ENCODE measurements at regions not wholly inside any gene's neighbourhood (a gene's known extent, or its start where the extent isn't known, plus 50 kb on each side); places are given as distances from the start of the nearest gene placed in this dataset.

DNA sequence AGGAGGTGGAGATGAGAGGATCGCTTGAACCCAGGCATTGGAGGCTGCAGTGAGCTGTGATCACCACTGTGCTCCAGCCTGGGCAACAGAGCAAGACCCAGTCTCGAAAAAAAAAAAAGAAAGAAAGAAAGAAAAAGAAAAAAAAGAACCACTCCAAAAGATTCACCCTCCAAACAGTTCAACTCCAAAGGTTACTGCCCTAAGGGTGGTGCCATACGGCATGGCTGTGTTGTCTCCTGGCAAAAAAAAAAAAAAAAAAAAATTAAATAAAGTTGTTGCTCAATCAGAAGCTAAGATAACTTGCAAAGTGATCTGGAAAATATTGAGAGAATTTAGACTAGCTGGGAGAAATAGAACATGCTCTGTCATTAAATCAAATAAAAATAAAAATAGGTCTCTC, 79.5 kb downstream of the KCTD15 start:
- peaks cover 0 to 2% (median 0%) of the 10 kb centered on the region in 7 donors for H3K9me3 Mint-ChIP-seq
- no peaks in the 10 kb centered on the region for H3K36me3 Mint-ChIP-seq

DNA sequence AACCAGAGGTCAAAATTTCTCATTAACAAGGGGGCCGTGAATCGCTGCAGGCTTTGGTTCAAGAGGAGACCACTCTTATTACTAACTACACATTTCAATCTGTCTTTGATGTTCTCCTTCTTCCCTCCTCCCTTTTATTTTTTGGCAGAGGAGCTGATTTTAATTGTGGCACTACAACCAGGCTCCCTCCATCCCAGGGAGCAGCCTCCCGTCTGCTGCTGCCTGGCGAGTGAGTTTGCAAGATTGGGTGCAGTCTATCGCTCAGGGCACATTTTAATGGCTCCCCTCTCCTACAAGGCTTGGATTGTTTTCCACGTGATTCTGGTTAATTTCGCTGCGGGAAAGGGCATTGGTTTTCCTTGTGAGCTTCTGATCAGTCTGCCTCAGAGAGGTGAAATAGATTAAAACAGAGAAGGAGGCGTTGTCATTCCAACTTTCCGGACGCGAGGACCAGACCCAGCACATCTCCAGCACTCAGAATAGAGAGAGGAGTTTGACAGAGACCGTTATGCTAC, 81.4 kb downstream of the KCTD15 start:
- no peaks in the 10 kb centered on the region for H3K27me3 ChIP-seq (ENCODE audit: control insufficient read depth, insufficient read depth, low read length)
- H3K4me3 ChIP-seq (ENCODE audit: low read depth, low read length) = no peak overlapping the region
- H3K4me1 Mint-ChIP-seq = no peaks in the 10 kb centered on the region
- no peaks in the 10 kb centered on the region for H3K36me3 Mint-ChIP-seq
- H3K4me3 Mint-ChIP-seq = no peak overlapping the region
- H3K9me3 ChIP-seq (ENCODE audit: control insufficient read depth in 2 of 2, low read length in 2 of 2) = no peaks in the 10 kb centered on the region
- H3K9me3 Mint-ChIP-seq = peaks cover 0 to 2% (median 0%) of the 10 kb centered on the region in 7 donors
- H3K27me3 Mint-ChIP-seq = peaks cover 10% of the 10 kb centered on the region
- no peak overlapping the region for H3K27ac Mint-ChIP-seq
- no peak for ATAC-seq (ENCODE audit: low read depth in 2 of 2)
- no peaks in the 10 kb centered on the region for H3K4me1 ChIP-seq (ENCODE audit: control insufficient read depth, insufficient read depth, low read length, poor library complexity, severe bottlenecking)
- no peaks in the 10 kb centered on the region for H3K36me3 ChIP-seq (ENCODE audit: control insufficient read depth, insufficient read depth, low read length)
- no peak overlapping the region for H3K27ac ChIP-seq (ENCODE audit: insufficient read depth, low read length, poor library complexity, severe bottlenecking)
- no peak for DNase-seq

More for the DNA sequence above, 79.5 kb downstream of the KCTD15 start:
- DNase-seq = no peak
- no peaks in the 10 kb centered on the region for H3K9me3 ChIP-seq (ENCODE audit: control insufficient read depth in 2 of 2, low read length in 2 of 2)
- ATAC-seq (ENCODE audit: low read depth in 2 of 2) = no peak
- Mint-ChIP-seq H3K27me3 (peaks cover 13% of the 10 kb centered on the region), H3K4me1 (no peaks in the 10 kb centered on the region), H3K4me3 (no peak overlapping the region), H3K27ac (no peak overlapping the region)
- no peaks in the 10 kb centered on the region for H3K4me1 ChIP-seq (ENCODE audit: control insufficient read depth, insufficient read depth, low read length, poor library complexity, severe bottlenecking)
- no peak overlapping the region for H3K4me3 ChIP-seq (ENCODE audit: low read depth, low read length)
- H3K27me3 ChIP-seq (ENCODE audit: control insufficient read depth, insufficient read depth, low read length) = no peaks in the 10 kb centered on the region
- no peak overlapping the region for H3K27ac ChIP-seq (ENCODE audit: insufficient read depth, low read length, poor library complexity, severe bottlenecking)
- no peaks in the 10 kb centered on the region for H3K36me3 ChIP-seq (ENCODE audit: control insufficient read depth, insufficient read depth, low read length)

DNA sequence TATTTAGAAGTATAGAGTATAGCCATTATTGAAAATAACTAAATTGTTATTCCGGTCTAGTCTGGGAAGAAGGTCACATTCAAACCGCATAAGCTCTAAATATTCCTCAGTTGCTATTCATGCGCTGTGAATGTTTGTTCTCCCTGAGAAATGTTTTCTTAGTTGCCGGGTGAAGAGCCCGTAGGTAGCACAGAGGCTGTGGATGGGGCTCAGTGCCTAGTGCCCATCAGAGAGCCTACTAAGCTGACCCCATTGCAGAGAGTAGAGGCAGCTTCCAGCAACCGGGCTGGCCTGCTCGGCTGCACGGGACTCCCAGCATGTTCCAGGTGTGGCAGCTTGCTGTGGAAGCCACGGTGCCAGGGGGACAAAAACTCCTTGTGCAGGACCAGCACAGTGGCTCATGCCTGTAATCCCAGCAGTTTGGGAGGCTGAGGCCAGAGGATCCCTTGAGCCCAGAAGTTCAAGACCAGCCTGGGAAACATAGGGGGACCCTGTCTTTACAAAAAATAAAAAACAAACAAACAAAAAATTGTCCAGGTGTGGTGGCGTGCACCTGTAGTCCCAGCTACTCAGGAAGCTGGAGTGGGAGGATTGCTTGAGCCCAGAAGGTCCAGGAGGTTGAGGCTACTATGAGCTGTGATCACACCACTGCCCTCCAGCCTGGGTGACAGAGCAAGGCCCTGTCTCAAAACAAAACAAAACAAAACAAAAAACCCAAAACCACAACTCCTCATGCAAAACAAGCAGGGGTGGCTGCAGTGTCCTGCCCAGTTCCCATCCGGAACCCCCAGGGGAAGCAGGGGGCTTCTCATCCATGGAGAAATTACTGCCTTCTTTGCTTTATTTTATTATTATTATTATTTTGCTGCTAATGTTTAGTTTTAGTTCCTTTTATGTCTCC, 82.5 kb downstream of the KCTD15 start:
- Mint-ChIP-seq H3K4me3 (no peak overlapping the region), H3K9me3 (no peaks in the 10 kb centered on the region), H3K4me1 (peaks cover 0 to 2% (median 0%) of the 10 kb centered on the region in 4 donors), H3K27ac (no peak overlapping the region), H3K27me3 (peaks cover 15% of the 10 kb centered on the region), H3K36me3 (no peaks in the 10 kb centered on the region)
- Histone ChIP-seq H3K27me3 (ENCODE audit: control insufficient read depth, insufficient read depth, low read length) (no peaks in the 10 kb centered on the region), H3K36me3 (ENCODE audit: control insufficient read depth, insufficient read depth, low read length) (no peaks in the 10 kb centered on the region), H3K27ac (ENCODE audit: insufficient read depth, low read length, poor library complexity, severe bottlenecking) (no peak overlapping the region), H3K9me3 (ENCODE audit: control insufficient read depth in 2 of 2, low read length in 2 of 2) (no peaks in the 10 kb centered on the region), H3K4me1 (ENCODE audit: control insufficient read depth, insufficient read depth, low read length, poor library complexity, severe bottlenecking) (no peaks in the 10 kb centered on the region), H3K4me3 (ENCODE audit: low read depth, low read length) (no peak overlapping the region)
- DNase-seq (no peak), ATAC-seq (ENCODE audit: low read depth in 2 of 2) (no peak)

DNA sequence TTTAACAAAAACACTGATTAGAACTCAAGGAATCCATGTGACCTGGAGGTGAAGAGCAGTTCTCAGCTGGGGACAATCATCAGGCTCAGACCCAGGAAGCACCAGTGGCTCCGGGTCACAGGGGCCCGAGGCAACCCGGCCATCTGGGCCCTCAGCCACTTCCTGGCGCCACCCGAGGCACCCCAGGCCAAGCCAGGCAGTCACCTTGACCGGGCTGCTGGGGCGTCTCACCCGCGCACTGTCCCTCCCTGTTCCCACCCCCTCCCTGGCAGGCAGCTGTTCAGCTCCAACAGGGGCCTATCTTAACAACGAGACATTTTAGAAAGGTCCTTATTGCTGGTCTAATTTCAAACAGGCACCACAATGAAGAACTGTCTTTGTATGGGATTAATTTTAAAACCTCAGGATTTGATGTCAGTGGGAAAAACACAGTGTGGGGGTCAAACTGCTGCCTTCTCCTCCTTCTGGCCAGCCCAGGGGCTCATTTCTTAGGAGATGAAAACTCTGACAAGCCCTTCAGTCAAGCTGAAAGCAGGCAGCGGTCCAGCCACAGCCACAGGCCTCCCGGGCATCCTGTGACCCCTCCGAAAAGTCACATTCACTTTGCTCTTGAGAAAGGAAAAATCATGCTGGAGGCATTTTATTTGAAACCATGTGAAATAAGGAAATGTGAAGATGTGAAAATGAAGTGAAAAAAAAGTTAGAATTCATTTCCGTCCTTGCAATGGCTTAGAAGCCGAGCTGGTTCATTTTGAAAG, 83.3 kb downstream of the KCTD15 start:
- peaks cover 18% of the 10 kb centered on the region for H3K27me3 Mint-ChIP-seq
- Histone ChIP-seq H3K4me3 (ENCODE audit: low read depth, low read length) (no peak overlapping the region), H3K4me1 (ENCODE audit: control insufficient read depth, insufficient read depth, low read length, poor library complexity, severe bottlenecking) (no peaks in the 10 kb centered on the region), H3K9me3 (ENCODE audit: control insufficient read depth in 2 of 2, low read length in 2 of 2) (no peaks in the 10 kb centered on the region), H3K36me3 (ENCODE audit: control insufficient read depth, insufficient read depth, low read length) (no peaks in the 10 kb centered on the region), H3K27me3 (ENCODE audit: control insufficient read depth, insufficient read depth, low read length) (no peaks in the 10 kb centered on the region), H3K27ac (ENCODE audit: insufficient read depth, low read length, poor library complexity, severe bottlenecking) (no peak overlapping the region)
- no peaks in the 10 kb centered on the region for H3K36me3 Mint-ChIP-seq
- no peak overlapping the region for H3K27ac Mint-ChIP-seq
- no peak for ATAC-seq (ENCODE audit: low read depth in 2 of 2)
- H3K9me3 Mint-ChIP-seq = no peaks in the 10 kb centered on the region
- no peak for DNase-seq
- H3K4me1 Mint-ChIP-seq = peaks cover 0 to 5% (median 0%) of the 10 kb centered on the region in 4 donors
- no peak overlapping the region for H3K4me3 Mint-ChIP-seq

DNA sequence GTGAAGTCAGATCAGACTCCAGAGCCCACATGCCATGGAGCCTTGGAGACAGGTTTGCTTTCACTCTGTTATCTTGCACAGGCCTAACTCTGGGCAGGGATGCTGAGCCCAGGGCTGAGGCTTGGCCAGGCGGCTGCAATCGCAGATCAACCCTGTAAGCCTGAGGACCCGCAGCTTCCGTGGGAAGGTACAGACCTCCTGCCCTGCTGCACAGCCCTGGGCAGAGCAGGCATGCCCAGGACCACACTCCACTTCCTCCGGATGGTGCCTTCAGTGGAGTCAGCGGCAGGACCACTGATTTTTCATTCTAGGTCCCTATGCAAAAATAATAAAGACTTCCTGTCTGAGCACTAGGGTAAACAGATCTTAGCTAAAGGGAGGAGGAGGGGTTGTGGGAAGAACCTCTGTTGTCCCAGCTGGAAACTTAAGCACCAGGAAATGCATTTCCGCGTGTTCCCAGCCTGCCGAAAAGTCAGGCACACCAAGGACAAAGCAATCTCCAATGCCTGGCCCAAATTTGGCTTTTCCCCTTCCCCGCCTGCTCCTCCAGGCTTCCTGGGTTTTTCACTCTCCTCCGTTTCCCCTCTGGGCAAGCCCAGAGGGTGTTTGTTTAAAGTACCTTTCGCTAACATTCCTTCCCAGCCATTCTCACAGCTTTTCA, 87.3 kb downstream of the KCTD15 start:
- Mint-ChIP-seq H3K9me3 (no peaks in the 10 kb centered on the region), H3K27ac (peak overlapping the region in 1 of 3 donors; percentile 38), H3K36me3 (no peaks in the 10 kb centered on the region), H3K4me1 (peaks cover 0 to 5% (median 0%) of the 10 kb centered on the region in 4 donors), H3K27me3 (peaks cover 11% of the 10 kb centered on the region), H3K4me3 (no peak overlapping the region)
- Histone ChIP-seq H3K27me3 (ENCODE audit: control insufficient read depth, insufficient read depth, low read length) (no peaks in the 10 kb centered on the region), H3K36me3 (ENCODE audit: control insufficient read depth, insufficient read depth, low read length) (no peaks in the 10 kb centered on the region), H3K4me3 (ENCODE audit: low read depth, low read length) (no peak overlapping the region), H3K4me1 (ENCODE audit: control insufficient read depth, insufficient read depth, low read length, poor library complexity, severe bottlenecking) (no peaks in the 10 kb centered on the region), H3K9me3 (ENCODE audit: control insufficient read depth in 2 of 2, low read length in 2 of 2) (no peaks in the 10 kb centered on the region), H3K27ac (ENCODE audit: insufficient read depth, low read length, poor library complexity, severe bottlenecking) (no peak overlapping the region)
- DNase-seq = no peak
- ATAC-seq (ENCODE audit: low read depth in 2 of 2) = no peak

DNA sequence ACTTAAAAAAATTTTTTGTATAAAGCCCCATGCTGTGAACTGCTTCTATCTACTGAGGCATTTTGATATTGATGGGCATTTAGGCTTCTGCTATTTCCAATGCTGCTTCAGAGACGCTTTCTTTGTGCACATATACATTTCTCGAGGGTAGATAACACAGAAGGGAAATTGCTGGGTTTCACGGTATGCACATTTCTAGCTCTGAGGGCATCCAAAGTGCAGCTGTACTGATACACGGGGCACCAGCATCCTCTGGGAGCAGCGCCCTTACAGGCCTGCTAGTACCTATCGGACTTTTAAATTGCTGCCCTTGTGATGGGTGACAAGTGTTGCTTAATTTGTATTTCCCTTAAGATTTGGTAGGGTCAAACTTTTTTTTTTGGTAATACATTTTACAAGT, 88.6 kb downstream of the KCTD15 start:
- Mint-ChIP-seq H3K4me1 (peaks cover 0 to 5% (median 0%) of the 10 kb centered on the region in 4 donors), H3K36me3 (no peaks in the 10 kb centered on the region)

DNA sequence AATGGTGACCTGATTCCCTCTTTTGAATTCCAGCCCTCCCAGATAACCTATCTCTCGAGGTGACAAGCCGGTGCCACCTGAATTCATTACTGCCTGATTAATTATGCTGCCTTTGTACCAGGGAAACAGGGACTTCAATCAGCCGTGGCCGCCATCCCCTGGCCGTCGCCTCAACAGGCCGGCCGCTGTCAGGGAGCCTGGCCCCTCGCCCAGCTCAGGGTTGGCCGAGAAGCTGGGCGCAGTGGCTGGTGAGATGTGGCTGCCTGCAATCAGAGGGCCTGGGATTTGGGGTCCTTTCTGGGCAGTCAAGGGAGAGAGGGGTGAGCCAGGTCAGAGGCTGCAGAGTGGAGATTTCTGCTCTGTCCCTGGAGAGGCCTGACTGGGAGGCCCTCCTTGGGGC, 91.2 kb downstream of the KCTD15 start:
- DNase-seq (no peak), ATAC-seq (ENCODE audit: low read depth in 2 of 2) (no peak)
- Histone ChIP-seq H3K9me3 (ENCODE audit: control insufficient read depth in 2 of 2, low read length in 2 of 2) (no peaks in the 10 kb centered on the region), H3K36me3 (ENCODE audit: control insufficient read depth, insufficient read depth, low read length) (no peaks in the 10 kb centered on the region), H3K4me1 (ENCODE audit: control insufficient read depth, insufficient read depth, low read length, poor library complexity, severe bottlenecking) (no peaks in the 10 kb centered on the region), H3K27ac (ENCODE audit: insufficient read depth, low read length, poor library complexity, severe bottlenecking) (no peak overlapping the region), H3K27me3 (ENCODE audit: control insufficient read depth, insufficient read depth, low read length) (no peaks in the 10 kb centered on the region), H3K4me3 (ENCODE audit: low read depth, low read length) (no peak overlapping the region)
- Mint-ChIP-seq H3K27ac (no peak overlapping the region), H3K9me3 (no peaks in the 10 kb centered on the region), H3K27me3 (peaks cover 11% of the 10 kb centered on the region), H3K36me3 (no peaks in the 10 kb centered on the region), H3K4me1 (peaks cover 0 to 5% (median 0%) of the 10 kb centered on the region in 4 donors), H3K4me3 (no peak overlapping the region)

More for the DNA sequence above, 88.6 kb downstream of the KCTD15 start:
- ATAC-seq (ENCODE audit: low read depth in 2 of 2) (no peak), DNase-seq (no peak)
- Histone ChIP-seq H3K27me3 (ENCODE audit: control insufficient read depth, insufficient read depth, low read length) (no peaks in the 10 kb centered on the region), H3K4me3 (ENCODE audit: low read depth, low read length) (no peak overlapping the region), H3K4me1 (ENCODE audit: control insufficient read depth, insufficient read depth, low read length, poor library complexity, severe bottlenecking) (no peaks in the 10 kb centered on the region), H3K9me3 (ENCODE audit: control insufficient read depth in 2 of 2, low read length in 2 of 2) (no peaks in the 10 kb centered on the region), H3K27ac (ENCODE audit: insufficient read depth, low read length, poor library complexity, severe bottlenecking) (no peak overlapping the region), H3K36me3 (ENCODE audit: control insufficient read depth, insufficient read depth, low read length) (no peaks in the 10 kb centered on the region)
- peaks cover 11% of the 10 kb centered on the region for H3K27me3 Mint-ChIP-seq
- H3K27ac Mint-ChIP-seq = no peak overlapping the region
- H3K9me3 Mint-ChIP-seq = no peaks in the 10 kb centered on the region
- no peak overlapping the region for H3K4me3 Mint-ChIP-seq
